ENCODE measurements at regions not wholly inside any gene's neighbourhood (a gene's known extent, or its start where the extent isn't known, plus 50 kb on each side); places are given as distances from the start of the nearest gene placed in this dataset.

- intact Hi-C loops (cut with DNase I) = no loop called here
- no peaks in the 10 kb centered on the region for H3K36me3 ChIP-seq
- no peak overlapping the region for H3K27ac ChIP-seq
- H3K27me3 ChIP-seq = no peaks in the 10 kb centered on the region
- no peak for DNase-seq
- H3K4me1 ChIP-seq = no peaks in the 10 kb centered on the region
- no peak overlapping the region for H3K4me3 ChIP-seq (replicated peaks in 1 of 3)
- 68 to 75% methylated on average over 2 of the region's 2 CpGs for WGBS, 2 donors
- TF ChIP-seq POLR2A (IDR thresholded peaks at IDR 0.05) = no peak
- no peak for TF ChIP-seq CTCF (IDR thresholded peaks at IDR 0.05)
- H3K9me3 ChIP-seq = no peaks in the 10 kb centered on the region
Observed at GRCh38 chr15:72912996-72913395, 129.4 kb upstream of the ADPGK start.

DNA sequence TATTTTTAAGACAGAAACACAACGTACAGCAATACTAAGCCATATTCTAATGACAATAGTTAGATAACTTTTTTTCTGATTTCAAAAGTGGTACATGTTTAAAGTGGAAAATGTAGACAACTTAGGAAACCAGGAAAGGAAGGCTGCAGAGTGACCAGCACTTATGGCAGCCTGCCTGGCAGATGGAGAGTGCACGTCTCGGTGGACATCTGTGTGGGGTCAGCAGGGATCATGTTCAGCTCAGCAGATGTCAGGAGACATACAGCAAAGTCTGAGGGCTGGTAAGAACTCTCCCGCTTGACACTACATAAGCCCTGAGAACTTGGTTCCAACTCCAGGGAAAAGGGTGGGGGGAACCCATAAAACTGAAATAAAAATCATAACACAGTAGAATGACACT is 128.6 kb upstream of the ADPGK start:
- Histone ChIP-seq H3K4me1 (no peaks in the 10 kb centered on the region), H3K27me3 (no peaks in the 10 kb centered on the region), H3K4me3 (replicated peaks in 1 of 3) (no peak overlapping the region), H3K36me3 (no peaks in the 10 kb centered on the region), H3K9me3 (no peaks in the 10 kb centered on the region), H3K27ac (no peak overlapping the region)
- TF ChIP-seq CTCF (IDR thresholded peaks at IDR 0.05) (no peak), POLR2A (IDR thresholded peaks at IDR 0.05) (no peak)
- DNase-seq = no peak
- 64 to 66% methylated on average over 4 of the region's 4 CpGs for WGBS, 2 donors
- intact Hi-C loops (cut with DNase I) = no loop called here

DNA sequence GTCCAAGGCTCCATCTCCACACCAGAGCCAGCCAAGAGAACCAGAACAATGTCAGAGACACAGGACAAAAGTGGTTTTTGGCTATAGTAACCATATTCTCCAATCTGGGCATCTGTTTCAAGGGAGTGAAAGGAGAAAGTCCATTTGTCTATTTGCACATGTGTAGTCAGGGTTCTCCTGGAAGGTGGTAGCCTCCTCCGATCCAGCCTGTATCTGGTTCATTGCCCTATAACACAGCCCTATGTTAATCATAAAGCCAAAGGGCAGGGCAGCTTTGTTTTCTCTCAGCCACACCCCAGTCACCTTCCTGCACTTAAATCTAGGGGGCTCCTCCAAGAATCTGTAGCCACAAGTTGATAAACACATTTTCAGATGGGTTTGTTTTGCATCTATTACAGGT is 128.1 kb upstream of the ADPGK start:
- TF ChIP-seq POLR2A (IDR thresholded peaks at IDR 0.05) (no peak), CTCF (IDR thresholded peaks at IDR 0.05) (no peak)
- no peak overlapping the region for H3K4me3 ChIP-seq (replicated peaks in 1 of 3)
- intact Hi-C loops (cut with DNase I) = no loop called here
- WGBS, 2 donors = 100% methylated on average over 1 of the region's 1 CpG
- H3K4me1 ChIP-seq = no peaks in the 10 kb centered on the region
- H3K9me3 ChIP-seq = no peaks in the 10 kb centered on the region
- H3K27ac ChIP-seq = no peak overlapping the region
- no peaks in the 10 kb centered on the region for H3K36me3 ChIP-seq
- DNase-seq = no peak
- H3K27me3 ChIP-seq = no peaks in the 10 kb centered on the region

DNA sequence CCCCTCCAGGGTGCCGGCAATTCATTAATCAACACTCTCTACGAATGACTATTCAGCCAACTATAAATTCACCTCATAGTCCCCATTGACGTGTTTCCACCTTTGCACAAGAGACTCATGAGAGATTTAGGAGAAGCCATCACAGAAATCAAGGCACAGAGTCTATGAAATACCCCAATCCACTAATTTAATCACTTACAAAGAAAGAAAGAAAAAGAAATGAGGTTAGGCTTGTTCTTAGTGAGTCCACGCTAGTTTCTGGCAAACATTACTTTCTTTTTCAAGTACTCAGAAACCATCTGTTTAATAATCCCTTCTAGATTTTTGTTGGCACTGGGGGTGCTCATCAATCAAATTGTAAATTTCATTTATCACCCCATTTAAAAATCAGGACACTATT is 125.2 kb upstream of the ADPGK start:
- no peak for DNase-seq
- intact Hi-C loops (cut with DNase I) = no loop called here
- Histone ChIP-seq H3K9me3 (no peaks in the 10 kb centered on the region), H3K27ac (no peak overlapping the region), H3K27me3 (no peaks in the 10 kb centered on the region), H3K4me1 (no peaks in the 10 kb centered on the region), H3K36me3 (no peaks in the 10 kb centered on the region), H3K4me3 (replicated peaks in 1 of 3) (no peak overlapping the region)
- 87 to 91% methylated on average over 4 of the region's 4 CpGs for WGBS, 2 donors
- TF ChIP-seq CTCF (IDR thresholded peaks at IDR 0.05) = no peak
- no peak for TF ChIP-seq POLR2A (IDR thresholded peaks at IDR 0.05)

DNA sequence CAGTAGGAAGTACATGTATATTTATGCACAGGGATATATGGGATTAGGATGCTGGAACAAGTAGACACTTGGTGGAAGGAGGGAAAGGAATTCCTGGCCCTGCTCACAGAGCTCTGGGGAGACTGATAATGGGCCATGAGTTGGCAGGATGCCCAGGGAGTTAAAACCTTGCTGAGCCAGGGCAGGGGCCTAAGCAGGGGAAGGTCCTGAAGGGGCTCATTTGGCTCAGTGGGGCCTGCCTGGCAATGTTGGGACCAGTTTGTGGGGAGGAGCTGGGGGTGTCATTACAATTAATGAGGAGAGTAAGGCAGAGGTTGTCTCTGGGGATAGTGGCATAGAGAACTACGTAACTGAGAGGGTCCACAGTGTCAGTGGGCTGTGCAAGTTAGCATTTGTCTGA is 124.2 kb upstream of the ADPGK start:
- Histone ChIP-seq H3K36me3 (no peaks in the 10 kb centered on the region), H3K9me3 (no peaks in the 10 kb centered on the region), H3K4me1 (no peaks in the 10 kb centered on the region), H3K4me3 (replicated peaks in 1 of 3) (no peak overlapping the region), H3K27me3 (no peaks in the 10 kb centered on the region), H3K27ac (no peak overlapping the region)
- no peak for DNase-seq
- WGBS, 2 donors = 76 to 90% methylated on average over 1 of the region's 1 CpG
- intact Hi-C loops (cut with DNase I) = no loop called here
- TF ChIP-seq CTCF (IDR thresholded peaks at IDR 0.05) (no peak), POLR2A (IDR thresholded peaks at IDR 0.05) (no peak)

All from thyroid gland (tissue), 4 donors.